ENCODE measurements at regions not wholly inside any gene's neighbourhood (a gene's known extent, or its start where the extent isn't known, plus 50 kb on each side); places are given as distances from the start of the nearest gene placed in this dataset.
"Not testable (repeated sequence)": the region's sequence is repeated elsewhere in the genome, so short reads cannot be mapped to it uniquely, and the experiment has no call there.

DNA sequence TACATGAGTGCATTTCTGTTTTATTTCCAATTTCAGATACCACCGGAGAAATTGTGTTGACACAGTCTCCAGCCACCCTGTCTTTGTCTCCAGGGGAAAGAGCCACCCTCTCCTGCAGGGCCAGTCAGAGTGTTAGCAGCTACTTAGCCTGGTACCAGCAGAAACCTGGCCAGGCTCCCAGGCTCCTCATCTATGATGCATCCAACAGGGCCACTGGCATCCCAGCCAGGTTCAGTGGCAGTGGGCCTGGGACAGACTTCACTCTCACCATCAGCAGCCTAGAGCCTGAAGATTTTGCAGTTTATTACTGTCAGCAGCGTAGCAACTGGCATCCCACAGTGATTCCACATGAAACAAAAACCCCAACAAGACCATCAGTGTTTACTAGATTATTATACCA, 1481.6 kb downstream of the RPIA start:
- H3K9me3 Mint-ChIP-seq = peaks cover 0 to 11% (median 2%) of the 10 kb centered on the region in 8 donors
- H3K36me3 Mint-ChIP-seq; CTCF ChIA-PET (ENCODE audit: partially characterized antibody); H3K36me3 ChIP-seq (ENCODE audit: insufficient read depth, low read length); H3K27me3 Mint-ChIP-seq; H3K4me1 ChIP-seq (ENCODE audit: insufficient read depth, low read length); H3K4me3 Mint-ChIP-seq; H3K4me3 ChIP-seq (ENCODE audit: low read length in 2 of 2); POLR2A ChIA-PET (ENCODE audit: partially characterized antibody); H3K27ac ChIP-seq (ENCODE audit: low read depth, low read length); H3K9me3 ChIP-seq (ENCODE audit: control insufficient read depth in 1 of 2, low read length in 2 of 2); intact Hi-C loops (cut with micrococcal nuclease); DNase-seq; H3K27me3 ChIP-seq (ENCODE audit: insufficient read depth, low read length); H3K4me1 Mint-ChIP-seq; H3K27ac Mint-ChIP-seq: not testable (repeated sequence)

DNA sequence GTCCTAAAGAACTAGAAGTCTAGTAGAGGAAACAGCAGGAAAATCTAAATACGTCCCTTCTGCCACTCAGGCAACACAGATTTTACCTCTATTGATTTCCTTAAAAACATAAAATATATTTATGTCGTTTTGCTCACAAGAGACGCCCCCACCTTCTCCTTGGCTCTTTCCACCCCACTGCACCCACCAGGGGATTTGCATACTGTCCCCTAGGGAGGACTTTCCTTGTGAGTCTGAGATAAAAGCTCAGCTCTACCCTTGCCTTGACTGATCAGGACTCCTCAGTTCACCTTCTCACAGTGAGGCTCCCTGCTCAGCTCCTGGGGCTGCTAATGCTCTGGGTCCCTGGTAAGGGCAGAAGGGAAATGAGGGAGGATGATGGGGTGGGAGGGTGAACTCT, 1488.1 kb downstream of the RPIA start:
- POLR2A ChIA-PET (ENCODE audit: partially characterized antibody); CTCF ChIA-PET (ENCODE audit: partially characterized antibody); H3K4me1 ChIP-seq (ENCODE audit: insufficient read depth, low read length); H3K27ac ChIP-seq (ENCODE audit: low read depth, low read length); H3K27ac Mint-ChIP-seq; H3K4me3 Mint-ChIP-seq; H3K9me3 ChIP-seq (ENCODE audit: control insufficient read depth in 1 of 2, low read length in 2 of 2); H3K4me1 Mint-ChIP-seq; H3K36me3 ChIP-seq (ENCODE audit: insufficient read depth, low read length); H3K36me3 Mint-ChIP-seq; intact Hi-C loops (cut with micrococcal nuclease); H3K27me3 ChIP-seq (ENCODE audit: insufficient read depth, low read length); H3K9me3 Mint-ChIP-seq; DNase-seq; H3K27me3 Mint-ChIP-seq; H3K4me3 ChIP-seq (ENCODE audit: low read length in 2 of 2): not testable (repeated sequence)

DNA sequence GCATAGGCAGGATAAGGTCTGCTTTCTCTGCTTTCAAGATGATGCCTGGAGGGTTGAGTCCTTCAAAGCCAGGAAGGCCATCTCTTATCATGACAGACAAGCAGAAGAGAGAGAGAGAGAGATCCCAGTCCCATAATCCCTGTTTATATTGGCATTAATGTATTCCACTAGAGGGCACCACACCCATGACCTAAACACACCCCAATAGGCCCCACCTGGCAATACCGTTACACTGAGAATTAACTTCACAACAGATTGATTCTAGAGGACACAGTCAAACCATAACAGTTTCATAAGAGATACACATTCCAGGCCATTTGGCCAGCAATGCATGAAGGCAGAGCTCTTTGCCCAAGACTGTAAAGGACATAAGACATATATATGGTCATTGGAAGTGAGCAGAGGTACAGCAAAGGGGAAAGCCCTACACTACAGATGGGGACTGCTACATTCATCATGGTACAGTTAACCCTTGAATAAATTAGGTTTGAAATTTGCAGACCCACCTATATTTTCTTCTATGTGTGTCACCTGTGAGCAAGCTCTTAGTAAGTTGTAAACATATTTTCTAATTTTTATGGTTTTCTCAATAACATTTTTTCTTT, 1516.1 kb downstream of the RPIA start:
- peaks cover 0 to 5% (median 1%) of the 10 kb centered on the region in 8 donors for H3K9me3 Mint-ChIP-seq
- H3K27me3 ChIP-seq (ENCODE audit: insufficient read depth, low read length) = no peaks in the 10 kb centered on the region
- H3K4me3 Mint-ChIP-seq = no peak overlapping the region
- intact Hi-C loops (cut with micrococcal nuclease) = no loop called here
- POLR2A ChIA-PET (ENCODE audit: partially characterized antibody) = no interaction called here
- H3K36me3 ChIP-seq (ENCODE audit: insufficient read depth, low read length) = no peaks in the 10 kb centered on the region
- no peak for DNase-seq
- no peaks in the 10 kb centered on the region for H3K36me3 Mint-ChIP-seq
- CTCF ChIA-PET (ENCODE audit: partially characterized antibody) = no interaction called here
- H3K4me1 Mint-ChIP-seq = no peaks in the 10 kb centered on the region
- no peaks in the 10 kb centered on the region for H3K4me1 ChIP-seq (ENCODE audit: insufficient read depth, low read length)
- H3K27me3 Mint-ChIP-seq = no peaks in the 10 kb centered on the region
- H3K9me3 ChIP-seq (ENCODE audit: control insufficient read depth in 1 of 2, low read length in 2 of 2) = no peaks in the 10 kb centered on the region
- H3K4me3 ChIP-seq (ENCODE audit: low read length in 2 of 2) = no peak overlapping the region
- no peak overlapping the region for H3K27ac Mint-ChIP-seq
- no peak overlapping the region for H3K27ac ChIP-seq (ENCODE audit: low read depth, low read length)

DNA sequence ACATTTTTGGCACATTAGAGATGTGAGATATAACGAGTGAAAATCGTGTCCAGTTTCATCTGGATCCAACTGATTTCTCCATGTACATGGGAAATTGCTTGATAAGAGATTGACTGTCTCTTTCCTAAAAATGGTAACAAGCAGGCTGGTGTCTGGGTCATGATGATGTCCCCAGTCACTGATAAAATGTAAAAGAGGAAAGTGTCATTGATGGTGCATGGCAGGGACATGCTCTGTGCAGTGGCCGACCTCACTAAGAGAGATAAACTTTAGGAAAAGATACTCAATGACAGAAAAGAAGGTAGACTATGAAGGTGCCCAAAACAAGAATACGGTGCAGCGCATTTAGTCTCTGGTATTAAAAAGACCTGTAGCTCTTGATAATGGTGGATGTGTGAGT, 1517.5 kb downstream of the RPIA start:
- H3K27me3 Mint-ChIP-seq = no peaks in the 10 kb centered on the region

DNA sequence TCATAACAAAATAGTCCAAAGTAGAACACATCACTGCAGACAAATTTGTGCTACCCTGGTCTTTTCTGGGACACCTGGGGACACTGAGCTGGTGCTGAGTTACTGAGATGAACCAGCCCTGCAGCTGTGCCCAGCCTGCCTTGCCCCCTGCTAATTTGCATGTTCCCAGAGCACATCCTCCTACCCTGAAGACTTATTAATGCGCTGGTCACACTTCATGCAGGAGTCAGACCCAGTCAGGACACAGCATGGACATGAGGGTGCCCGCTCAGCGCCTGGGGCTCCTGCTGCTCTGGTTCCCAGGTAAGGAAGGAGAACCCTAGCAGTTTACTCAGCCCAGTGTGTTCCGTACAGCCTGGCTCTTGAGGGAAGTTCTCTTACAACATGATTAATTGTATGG, 1518.3 kb downstream of the RPIA start:
- POLR2A ChIA-PET (ENCODE audit: partially characterized antibody) = no interaction called here

More for the DNA sequence above, 1517.5 kb downstream of the RPIA start:
- H3K27ac Mint-ChIP-seq = no peak overlapping the region
- no peaks in the 10 kb centered on the region for H3K36me3 Mint-ChIP-seq
- intact Hi-C loops (cut with micrococcal nuclease) = no loop called here
- H3K9me3 Mint-ChIP-seq = peaks cover 0 to 5% (median 1%) of the 10 kb centered on the region in 8 donors
- Histone ChIP-seq H3K4me1 (ENCODE audit: insufficient read depth, low read length) (no peaks in the 10 kb centered on the region), H3K27me3 (ENCODE audit: insufficient read depth, low read length) (no peaks in the 10 kb centered on the region), H3K4me3 (ENCODE audit: low read length in 2 of 2) (no peak overlapping the region), H3K9me3 (ENCODE audit: control insufficient read depth in 1 of 2, low read length in 2 of 2) (no peaks in the 10 kb centered on the region), H3K36me3 (ENCODE audit: insufficient read depth, low read length) (no peaks in the 10 kb centered on the region), H3K27ac (ENCODE audit: low read depth, low read length) (no peak overlapping the region)
- H3K4me3 Mint-ChIP-seq = no peak overlapping the region
- H3K4me1 Mint-ChIP-seq = no peaks in the 10 kb centered on the region
- DNase-seq = no peak
- ChIA-PET POLR2A (ENCODE audit: partially characterized antibody) (no interaction called here), CTCF (ENCODE audit: partially characterized antibody) (no interaction called here)

DNA sequence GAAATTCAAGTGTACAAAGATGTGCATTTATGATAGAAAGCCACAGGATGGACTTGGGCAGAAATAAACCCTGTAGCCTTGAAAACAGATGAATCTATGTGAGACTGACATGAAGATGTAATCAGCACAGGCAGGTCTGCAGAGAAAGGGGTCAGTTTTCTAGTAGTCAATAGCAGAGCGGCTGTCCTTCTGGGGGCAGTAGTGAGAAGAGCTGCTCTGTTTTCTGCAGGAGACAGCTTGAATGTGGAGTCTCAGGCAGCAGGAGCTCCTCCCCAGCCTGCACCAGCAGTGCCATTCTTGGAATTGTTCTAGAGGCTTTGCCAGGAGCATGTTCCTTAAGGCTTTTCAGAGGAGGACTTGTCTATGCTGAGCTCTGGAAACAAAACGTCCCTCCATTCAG, 1524.4 kb downstream of the RPIA start:
- H3K36me3 ChIP-seq (ENCODE audit: insufficient read depth, low read length); H3K9me3 Mint-ChIP-seq; H3K4me3 Mint-ChIP-seq; POLR2A ChIA-PET (ENCODE audit: partially characterized antibody); H3K4me1 Mint-ChIP-seq; H3K27ac ChIP-seq (ENCODE audit: low read depth, low read length); H3K27me3 Mint-ChIP-seq; H3K27ac Mint-ChIP-seq; H3K27me3 ChIP-seq (ENCODE audit: insufficient read depth, low read length); H3K36me3 Mint-ChIP-seq; DNase-seq; CTCF ChIA-PET (ENCODE audit: partially characterized antibody); H3K4me1 ChIP-seq (ENCODE audit: insufficient read depth, low read length); H3K9me3 ChIP-seq (ENCODE audit: control insufficient read depth in 1 of 2, low read length in 2 of 2); H3K4me3 ChIP-seq (ENCODE audit: low read length in 2 of 2); intact Hi-C loops (cut with micrococcal nuclease): not testable (repeated sequence)

More for the DNA sequence above, 1518.3 kb downstream of the RPIA start:
- Histone ChIP-seq H3K9me3 (ENCODE audit: control insufficient read depth in 1 of 2, low read length in 2 of 2) (no peaks in the 10 kb centered on the region), H3K27ac (ENCODE audit: low read depth, low read length) (no peak overlapping the region), H3K36me3 (ENCODE audit: insufficient read depth, low read length) (no peaks in the 10 kb centered on the region), H3K4me1 (ENCODE audit: insufficient read depth, low read length) (no peaks in the 10 kb centered on the region), H3K27me3 (ENCODE audit: insufficient read depth, low read length) (no peaks in the 10 kb centered on the region), H3K4me3 (ENCODE audit: low read length in 2 of 2) (no peak overlapping the region)
- CTCF ChIA-PET (ENCODE audit: partially characterized antibody) = no interaction called here
- Mint-ChIP-seq H3K4me3 (no peak overlapping the region), H3K27ac (no peak overlapping the region), H3K36me3 (no peaks in the 10 kb centered on the region), H3K9me3 (peaks cover 0 to 5% (median 1%) of the 10 kb centered on the region in 8 donors), H3K27me3 (no peaks in the 10 kb centered on the region), H3K4me1 (no peaks in the 10 kb centered on the region)
- no peak for DNase-seq
- intact Hi-C loops (cut with micrococcal nuclease) = no loop called here

DNA sequence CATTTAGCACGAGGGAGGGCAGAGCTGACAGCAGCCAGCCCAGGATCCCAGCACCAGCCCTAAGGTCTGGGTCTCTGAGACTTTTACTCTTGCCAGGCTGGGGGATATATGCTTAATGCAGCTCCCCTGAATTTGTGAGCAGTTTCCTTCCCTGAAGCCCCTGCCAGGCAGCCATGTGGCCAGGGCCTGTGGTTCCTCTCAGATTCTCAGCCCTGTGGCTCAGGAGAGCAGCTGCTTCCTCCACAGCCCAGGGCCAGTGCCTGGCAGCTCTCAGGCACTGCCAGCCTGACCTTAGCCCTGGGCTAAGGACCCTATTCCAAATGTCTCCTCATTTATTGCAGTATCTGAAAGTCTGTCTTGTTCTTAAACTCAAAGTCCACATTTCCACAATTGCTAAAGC, 1525.3 kb downstream of the RPIA start:
- H3K9me3 ChIP-seq (ENCODE audit: control insufficient read depth in 1 of 2, low read length in 2 of 2); H3K9me3 Mint-ChIP-seq; H3K4me3 Mint-ChIP-seq; H3K36me3 ChIP-seq (ENCODE audit: insufficient read depth, low read length); H3K27me3 ChIP-seq (ENCODE audit: insufficient read depth, low read length); DNase-seq; H3K4me3 ChIP-seq (ENCODE audit: low read length in 2 of 2); H3K27me3 Mint-ChIP-seq; H3K27ac ChIP-seq (ENCODE audit: low read depth, low read length); intact Hi-C loops (cut with micrococcal nuclease); POLR2A ChIA-PET (ENCODE audit: partially characterized antibody); H3K4me1 Mint-ChIP-seq; H3K4me1 ChIP-seq (ENCODE audit: insufficient read depth, low read length); H3K27ac Mint-ChIP-seq; CTCF ChIA-PET (ENCODE audit: partially characterized antibody); H3K36me3 Mint-ChIP-seq: not testable (repeated sequence)

DNA sequence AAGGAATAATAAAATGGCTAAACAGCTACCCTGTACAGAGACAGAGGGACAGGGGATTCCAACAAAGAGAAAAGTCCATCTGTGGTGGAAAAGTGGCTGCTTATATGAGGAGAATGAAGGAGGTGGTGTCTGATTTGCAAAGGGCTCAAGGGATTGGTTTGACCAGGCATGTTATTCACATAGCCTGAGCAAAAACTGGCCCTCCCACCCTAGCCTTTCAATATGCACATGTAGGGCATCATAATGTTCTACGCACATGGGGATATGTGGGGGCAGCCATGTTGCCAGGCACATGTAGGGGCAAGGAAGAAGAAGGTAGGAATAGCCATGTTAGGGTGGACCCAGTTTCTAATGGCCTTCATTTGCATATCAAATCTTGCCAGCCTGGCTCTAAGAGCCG, 1527.1 kb downstream of the RPIA start:
- H3K27ac ChIP-seq (ENCODE audit: low read depth, low read length); H3K9me3 ChIP-seq (ENCODE audit: control insufficient read depth in 1 of 2, low read length in 2 of 2); H3K4me1 Mint-ChIP-seq; H3K36me3 ChIP-seq (ENCODE audit: insufficient read depth, low read length); POLR2A ChIA-PET (ENCODE audit: partially characterized antibody); DNase-seq; H3K27me3 ChIP-seq (ENCODE audit: insufficient read depth, low read length); H3K9me3 Mint-ChIP-seq; H3K4me1 ChIP-seq (ENCODE audit: insufficient read depth, low read length); H3K27me3 Mint-ChIP-seq; H3K36me3 Mint-ChIP-seq; H3K4me3 Mint-ChIP-seq; intact Hi-C loops (cut with micrococcal nuclease); H3K27ac Mint-ChIP-seq; CTCF ChIA-PET (ENCODE audit: partially characterized antibody); H3K4me3 ChIP-seq (ENCODE audit: low read length in 2 of 2): not testable (repeated sequence)

All from CD4-positive, alpha-beta memory T cell (primary cell).